ENCODE measurements at regions not wholly inside any gene's neighbourhood (a gene's known extent, or its start where the extent isn't known, plus 50 kb on each side); places are given as distances from the start of the nearest gene placed in this dataset.

DNA sequence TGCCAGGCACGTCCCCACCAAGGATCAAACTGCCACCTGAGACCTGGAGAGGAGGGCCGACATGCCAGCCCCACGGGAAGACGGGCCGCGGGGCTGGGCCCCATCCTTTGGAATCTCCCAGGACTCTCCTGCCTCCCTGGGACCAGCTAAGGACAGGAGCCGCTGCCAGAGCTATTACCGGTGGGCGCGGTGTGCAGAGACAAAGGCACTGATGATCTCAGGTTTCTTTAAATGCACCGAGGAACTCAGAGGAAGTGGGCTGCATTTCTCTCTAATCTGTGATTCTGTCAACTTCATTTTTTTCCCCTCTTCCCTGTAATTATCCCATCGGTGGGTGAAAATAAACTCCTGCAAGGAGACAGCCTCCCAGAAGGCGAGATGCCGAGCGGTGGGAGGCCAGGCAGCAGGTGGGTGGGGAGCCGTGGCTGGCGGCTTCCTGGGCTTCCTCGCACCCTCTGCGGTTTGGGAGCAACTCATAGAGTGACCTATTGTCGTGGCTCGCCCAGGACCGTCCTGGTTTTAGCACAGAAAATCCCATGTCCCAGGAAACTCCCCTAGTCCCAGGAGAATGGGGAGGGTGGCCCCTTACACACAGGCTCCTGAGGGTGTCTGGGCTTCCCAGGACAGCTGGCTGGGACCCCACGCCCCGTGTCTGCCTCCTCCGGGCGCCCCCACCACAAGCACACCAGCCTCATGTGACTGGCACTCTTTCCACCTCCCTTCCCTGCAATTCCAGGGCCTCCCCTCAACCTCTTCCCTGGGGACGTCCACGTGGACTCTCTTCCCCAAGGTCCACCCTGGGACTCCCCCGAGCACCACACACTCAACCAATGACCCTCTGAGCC is 62.3 kb upstream of the ADRA2C start:
- no peak overlapping the region for H3K4me3 ChIP-seq
- H3K36me3 ChIP-seq (ENCODE audit: control insufficient read depth in 4 of 4, insufficient read depth in 4 of 4, low read length in 4 of 4): no peaks in the 10 kb centered on the region
- H3K9me3 ChIP-seq (ENCODE audit: control insufficient read depth in 4 of 4, insufficient read depth in 3 of 4, low read length in 3 of 4): peaks cover 0 to 3% (median 0%) of the 10 kb centered on the region in 4 donors
- H3K4me1 ChIP-seq (ENCODE audit: control insufficient read depth in 5 of 5, insufficient read depth in 5 of 5, low read length in 5 of 5): peaks cover 0 to 5% (median 0%) of the 10 kb centered on the region in 5 donors
- no peak overlapping the region for H3K9ac ChIP-seq (ENCODE audit: insufficient read depth in 1 of 2, low read length in 2 of 2)
- H3K27me3 ChIP-seq (ENCODE audit: control insufficient read depth in 3 of 3, insufficient read depth in 3 of 3, low read length in 2 of 3): peaks cover 0 to 28% (median 14%) of the 10 kb centered on the region in 3 donors
- TF ChIP-seq, protein P1, sequence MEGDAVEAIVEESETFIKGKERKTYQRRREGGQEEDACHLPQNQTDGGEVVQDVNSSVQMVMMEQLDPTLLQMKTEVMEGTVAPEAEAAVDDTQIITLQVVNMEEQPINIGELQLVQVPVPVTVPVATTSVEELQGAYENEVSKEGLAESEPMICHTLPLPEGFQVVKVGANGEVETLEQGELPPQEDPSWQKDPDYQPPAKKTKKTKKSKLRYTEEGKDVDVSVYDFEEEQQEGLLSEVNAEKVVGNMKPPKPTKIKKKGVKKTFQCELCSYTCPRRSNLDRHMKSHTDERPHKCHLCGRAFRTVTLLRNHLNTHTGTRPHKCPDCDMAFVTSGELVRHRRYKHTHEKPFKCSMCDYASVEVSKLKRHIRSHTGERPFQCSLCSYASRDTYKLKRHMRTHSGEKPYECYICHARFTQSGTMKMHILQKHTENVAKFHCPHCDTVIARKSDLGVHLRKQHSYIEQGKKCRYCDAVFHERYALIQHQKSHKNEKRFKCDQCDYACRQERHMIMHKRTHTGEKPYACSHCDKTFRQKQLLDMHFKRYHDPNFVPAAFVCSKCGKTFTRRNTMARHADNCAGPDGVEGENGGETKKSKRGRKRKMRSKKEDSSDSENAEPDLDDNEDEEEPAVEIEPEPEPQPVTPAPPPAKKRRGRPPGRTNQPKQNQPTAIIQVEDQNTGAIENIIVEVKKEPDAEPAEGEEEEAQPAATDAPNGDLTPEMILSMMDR (IDR thresholded peaks at IDR 0.05; ENCODE audit: control extremely low read depth, extremely low read depth): no peak
- 34 to 38% methylated on average over 29 of the region's 29 CpGs for WGBS, 2 donors
- DNase-seq (no peak), ATAC-seq (ENCODE audit: insufficient read depth, low FRiP score) (no peak)
- H3K27ac ChIP-seq (ENCODE audit: low read depth in 1 of 2, low read length in 1 of 2): no peak overlapping the region

DNA sequence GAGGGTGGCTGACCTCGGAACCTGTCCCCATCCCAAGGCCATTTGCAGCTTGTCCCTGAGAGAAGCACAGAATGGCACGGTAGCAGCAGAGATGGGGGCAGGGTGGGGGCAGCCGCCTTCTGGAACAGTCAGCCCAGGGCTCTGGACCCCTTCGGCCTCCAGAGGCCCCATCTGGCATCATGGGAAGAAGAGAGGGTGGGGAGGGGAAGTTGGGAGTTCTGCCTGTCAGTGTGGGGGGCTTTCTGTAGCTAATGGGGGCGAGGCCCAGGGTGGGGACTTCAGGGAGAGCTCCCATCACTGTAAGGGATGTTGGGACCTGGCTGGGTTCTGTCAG is 62.9 kb upstream of the ADRA2C start:
- H3K36me3 ChIP-seq (ENCODE audit: control insufficient read depth in 4 of 4, insufficient read depth in 4 of 4, low read length in 4 of 4): no peaks in the 10 kb centered on the region
- no peak overlapping the region for H3K9ac ChIP-seq (ENCODE audit: insufficient read depth in 1 of 2, low read length in 2 of 2)
- TF ChIP-seq, protein P1 (IDR thresholded peaks at IDR 0.05; ENCODE audit: control extremely low read depth, extremely low read depth): no peak
- DNase-seq: no peak
- 48 to 58% methylated on average over 5 of the region's 5 CpGs for WGBS, 2 donors
- H3K27ac ChIP-seq (ENCODE audit: low read depth in 1 of 2, low read length in 1 of 2): no peak overlapping the region
- peaks cover 0 to 28% (median 14%) of the 10 kb centered on the region in 3 donors for H3K27me3 ChIP-seq (ENCODE audit: control insufficient read depth in 3 of 3, insufficient read depth in 3 of 3, low read length in 2 of 3)
- peaks cover 0 to 5% (median 0%) of the 10 kb centered on the region in 5 donors for H3K4me1 ChIP-seq (ENCODE audit: control insufficient read depth in 5 of 5, insufficient read depth in 5 of 5, low read length in 5 of 5)
- H3K9me3 ChIP-seq (ENCODE audit: control insufficient read depth in 4 of 4, insufficient read depth in 3 of 4, low read length in 3 of 4): peaks cover 0 to 3% (median 0%) of the 10 kb centered on the region in 4 donors
- H3K4me3 ChIP-seq: no peak overlapping the region
- ATAC-seq (ENCODE audit: insufficient read depth, low FRiP score): no peak

DNA sequence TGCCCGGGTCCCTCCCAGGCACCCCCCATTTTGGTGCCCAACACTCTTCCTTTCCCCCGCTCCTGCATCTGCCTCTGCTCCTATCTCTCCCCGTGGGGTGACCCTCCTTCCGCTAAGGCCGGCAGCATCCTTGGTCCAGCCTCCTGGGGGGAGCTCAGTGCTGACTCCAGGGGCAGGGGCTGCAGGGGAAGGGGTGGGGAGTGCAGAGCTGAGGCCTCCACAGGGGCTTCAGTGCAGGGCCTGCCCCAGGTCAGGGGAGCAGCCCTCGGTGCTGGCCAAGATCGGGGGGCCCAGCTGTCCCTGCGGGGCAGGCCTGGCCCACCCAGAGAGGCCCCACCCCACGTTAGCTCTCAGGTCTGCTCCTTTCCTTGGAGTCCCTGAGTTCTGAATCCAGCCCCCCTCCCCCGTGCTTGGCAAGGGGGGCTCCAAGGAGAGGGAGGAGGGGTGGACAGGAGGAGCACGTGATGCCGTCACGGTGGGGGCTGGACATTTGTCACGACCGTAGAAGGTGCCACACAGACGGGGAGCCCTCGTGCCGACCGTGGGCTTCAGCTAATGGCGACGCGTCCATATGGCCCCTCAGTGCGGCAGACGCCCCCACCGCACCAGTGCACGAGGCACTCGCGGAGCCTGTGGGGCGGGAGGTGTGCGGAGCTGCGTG is 63.5 kb upstream of the ADRA2C start:
- peaks cover 0 to 5% (median 0%) of the 10 kb centered on the region in 4 donors for H3K9me3 ChIP-seq (ENCODE audit: control insufficient read depth in 4 of 4, insufficient read depth in 3 of 4, low read length in 3 of 4)
- no peak for ATAC-seq (ENCODE audit: insufficient read depth, low FRiP score)
- DNase-seq: no peak
- no peak overlapping the region for H3K4me3 ChIP-seq
- H3K9ac ChIP-seq (ENCODE audit: insufficient read depth in 1 of 2, low read length in 2 of 2): no peak overlapping the region
- no peaks in the 10 kb centered on the region for H3K36me3 ChIP-seq (ENCODE audit: control insufficient read depth in 4 of 4, insufficient read depth in 4 of 4, low read length in 4 of 4)
- H3K27ac ChIP-seq (ENCODE audit: low read depth in 1 of 2, low read length in 1 of 2): no peak overlapping the region
- peaks cover 0 to 5% (median 0%) of the 10 kb centered on the region in 5 donors for H3K4me1 ChIP-seq (ENCODE audit: control insufficient read depth in 5 of 5, insufficient read depth in 5 of 5, low read length in 5 of 5)
- WGBS, 2 donors: 54 to 69% methylated on average over 30 to 31 of the region's 31 CpGs
- H3K27me3 ChIP-seq (ENCODE audit: control insufficient read depth in 3 of 3, insufficient read depth in 3 of 3, low read length in 2 of 3): peaks cover 0 to 28% (median 14%) of the 10 kb centered on the region in 3 donors
- TF ChIP-seq, protein P1 (IDR thresholded peaks at IDR 0.05; ENCODE audit: control extremely low read depth, extremely low read depth): no peak
